DND-41 (cell line): ENCODE measurements at regions not wholly inside any gene's neighbourhood (a gene's known extent, or its start where the extent isn't known, plus 50 kb on each side); places are given as distances from the start of the nearest gene placed in this dataset.

Experiments
- EZH2 ChIP-seq: IDR thresholded peaks from 3 replicates; pipeline ENCODE4 v1.6.1; 2012; ENCODE audit warnings: borderline replicate concordance, low read depth, mild to moderate bottlenecking, moderate library complexity, low read length, inconsistent platforms; ENCODE audit not compliant: severe bottlenecking
- TF ChIP-seq, protein P1 (sequence below): IDR thresholded peaks from 2 replicates; pipeline ENCODE4 v1.5.1; 2012; ENCODE audit warnings: borderline replicate concordance, low read length, moderate library complexity, mild to moderate bottlenecking; ENCODE audit not compliant: poor library complexity, severe bottlenecking; ENCODE audit errors: extremely low read depth

DNA sequence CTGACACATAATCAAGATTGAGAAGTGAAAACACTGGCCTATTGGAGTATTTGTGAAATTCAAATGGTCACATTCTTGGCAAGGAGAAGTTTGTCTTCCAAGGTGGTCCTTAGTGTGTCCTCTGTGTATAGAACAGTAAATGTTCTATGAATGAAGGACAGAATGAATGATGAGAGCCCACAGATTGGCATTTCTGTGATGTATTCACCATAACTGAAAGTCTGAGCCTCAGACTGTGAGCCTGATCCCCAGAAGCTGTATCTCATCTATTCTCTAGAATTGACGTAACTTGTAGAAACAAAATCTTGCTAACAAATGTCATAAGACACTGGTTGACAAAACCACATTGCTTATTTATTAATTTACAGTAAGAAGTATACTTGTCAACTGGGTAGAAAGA is 111.5 kb upstream of the ETV3 start:
- TF ChIP-seq, protein P1, sequence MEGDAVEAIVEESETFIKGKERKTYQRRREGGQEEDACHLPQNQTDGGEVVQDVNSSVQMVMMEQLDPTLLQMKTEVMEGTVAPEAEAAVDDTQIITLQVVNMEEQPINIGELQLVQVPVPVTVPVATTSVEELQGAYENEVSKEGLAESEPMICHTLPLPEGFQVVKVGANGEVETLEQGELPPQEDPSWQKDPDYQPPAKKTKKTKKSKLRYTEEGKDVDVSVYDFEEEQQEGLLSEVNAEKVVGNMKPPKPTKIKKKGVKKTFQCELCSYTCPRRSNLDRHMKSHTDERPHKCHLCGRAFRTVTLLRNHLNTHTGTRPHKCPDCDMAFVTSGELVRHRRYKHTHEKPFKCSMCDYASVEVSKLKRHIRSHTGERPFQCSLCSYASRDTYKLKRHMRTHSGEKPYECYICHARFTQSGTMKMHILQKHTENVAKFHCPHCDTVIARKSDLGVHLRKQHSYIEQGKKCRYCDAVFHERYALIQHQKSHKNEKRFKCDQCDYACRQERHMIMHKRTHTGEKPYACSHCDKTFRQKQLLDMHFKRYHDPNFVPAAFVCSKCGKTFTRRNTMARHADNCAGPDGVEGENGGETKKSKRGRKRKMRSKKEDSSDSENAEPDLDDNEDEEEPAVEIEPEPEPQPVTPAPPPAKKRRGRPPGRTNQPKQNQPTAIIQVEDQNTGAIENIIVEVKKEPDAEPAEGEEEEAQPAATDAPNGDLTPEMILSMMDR = no peak
- no peak for TF ChIP-seq EZH2
